Suprapubic skin (tissue), 4 donors: ENCODE measurements at regions not wholly inside any gene's neighbourhood (a gene's known extent, or its start where the extent isn't known, plus 50 kb on each side); places are given as distances from the start of the nearest gene placed in this dataset.

Experiments
- DNase-seq, 2 donors: peaks; one replicate each; pipeline ENCODE4 v3.0.0-alpha.2; 2019; ENCODE audit warnings: low spot score in 2 of 2
- H3K27ac ChIP-seq: fragments of 200-600 bp; sonication (generic); one replicate; pipeline ENCODE4 v1.5.1; 2019
- H3K27me3 ChIP-seq: fragments of 200-600 bp; sonication (generic); one replicate; pipeline ENCODE4 v1.5.1; 2019
- H3K36me3 ChIP-seq: fragments of 200-600 bp; sonication (generic); one replicate; pipeline ENCODE4 v1.5.1; 2019
- H3K4me1 ChIP-seq: fragments of 200-600 bp; sonication (generic); one replicate; pipeline ENCODE4 v1.5.1; 2019
- H3K4me3 ChIP-seq: fragments of 200-600 bp; sonication (generic); one replicate; pipeline ENCODE4 v1.5.1; 2019; ENCODE audit warnings: mild to moderate bottlenecking
- H3K9me3 ChIP-seq: fragments of 200-600 bp; sonication (generic); one replicate; pipeline ENCODE4 v1.5.1; 2019
- EP300 ChIP-seq: sonication (generic); formaldehyde crosslinking; IDR thresholded peaks from one replicate; pipeline ENCODE4 v1.6.1; 2017; ENCODE audit warnings: antibody characterized with exemption
- POLR2A ChIP-seq, 2 donors: fragments of 450-650 bp; IDR thresholded peaks; one replicate each; pipeline ENCODE4 v1.6.1; 2017; ENCODE audit warnings: antibody characterized with exemption in 2 of 2, mild to moderate bottlenecking in 2 of 2, moderate library complexity in 2 of 2
- POLR2AphosphoS5 ChIP-seq, 3 donors: sonication (generic); formaldehyde crosslinking; IDR thresholded peaks; one replicate each; pipeline ENCODE4 v1.6.1; 2017; ENCODE audit warnings: antibody characterized with exemption in 3 of 3
- WGBS: methylation state at CpG from one replicate; pipeline ENCODE4 v1.1.5; 2018; 5-methylcytosine and 5-hydroxymethylcytosine counted together
- TF ChIP-seq, protein P1 (sequence below), 2 donors: fragments of 200-600 bp in 1 of 2; fragments of 450-650 bp in 1 of 2; sonication (generic) in 1 of 2; IDR thresholded peaks; one replicate each; pipeline ENCODE4 v1.5.1; 2016 to 2019; ENCODE audit warnings: antibody characterized with exemption in 2 of 2, mild to moderate bottlenecking in 1 of 2, moderate library complexity in 1 of 2

DNA sequence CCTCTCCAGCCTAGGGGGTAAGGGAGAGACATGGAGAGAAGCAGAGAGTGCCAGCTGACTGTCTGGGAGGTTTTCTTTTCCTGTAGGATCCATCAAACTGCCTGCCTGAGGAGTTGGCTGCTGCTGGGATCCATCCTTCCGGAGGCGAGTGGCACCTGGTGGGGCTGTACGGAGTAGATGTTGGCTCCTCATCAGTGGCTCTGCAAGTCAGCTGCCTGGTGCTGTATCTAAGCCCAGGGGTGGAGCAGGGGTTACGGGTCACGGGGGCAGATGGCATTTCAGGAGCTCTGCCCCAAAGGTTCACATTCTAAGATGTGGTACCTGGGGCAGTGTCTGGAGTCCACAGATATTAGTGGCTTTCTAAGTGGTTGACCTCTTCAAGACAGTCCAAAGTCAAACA lies 128.0 kb downstream of the ACTL8 start:
- Histone ChIP-seq H3K27me3 (peaks cover 60% of the 10 kb centered on the region), H3K36me3 (no peaks in the 10 kb centered on the region), H3K4me1 (no peaks in the 10 kb centered on the region), H3K27ac (no peak overlapping the region), H3K9me3 (no peaks in the 10 kb centered on the region), H3K4me3 (no peak overlapping the region)
- DNase-seq, result peak in 1 of 2 donors; percentile 55
- 63% methylated on average over 4 of the region's 5 CpGs for WGBS
- TF ChIP-seq, protein P1, sequence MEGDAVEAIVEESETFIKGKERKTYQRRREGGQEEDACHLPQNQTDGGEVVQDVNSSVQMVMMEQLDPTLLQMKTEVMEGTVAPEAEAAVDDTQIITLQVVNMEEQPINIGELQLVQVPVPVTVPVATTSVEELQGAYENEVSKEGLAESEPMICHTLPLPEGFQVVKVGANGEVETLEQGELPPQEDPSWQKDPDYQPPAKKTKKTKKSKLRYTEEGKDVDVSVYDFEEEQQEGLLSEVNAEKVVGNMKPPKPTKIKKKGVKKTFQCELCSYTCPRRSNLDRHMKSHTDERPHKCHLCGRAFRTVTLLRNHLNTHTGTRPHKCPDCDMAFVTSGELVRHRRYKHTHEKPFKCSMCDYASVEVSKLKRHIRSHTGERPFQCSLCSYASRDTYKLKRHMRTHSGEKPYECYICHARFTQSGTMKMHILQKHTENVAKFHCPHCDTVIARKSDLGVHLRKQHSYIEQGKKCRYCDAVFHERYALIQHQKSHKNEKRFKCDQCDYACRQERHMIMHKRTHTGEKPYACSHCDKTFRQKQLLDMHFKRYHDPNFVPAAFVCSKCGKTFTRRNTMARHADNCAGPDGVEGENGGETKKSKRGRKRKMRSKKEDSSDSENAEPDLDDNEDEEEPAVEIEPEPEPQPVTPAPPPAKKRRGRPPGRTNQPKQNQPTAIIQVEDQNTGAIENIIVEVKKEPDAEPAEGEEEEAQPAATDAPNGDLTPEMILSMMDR (IDR thresholded peaks at IDR 0.05), result no peak
- TF ChIP-seq POLR2A (IDR thresholded peaks at IDR 0.05) (no peak), POLR2AphosphoS5 (IDR thresholded peaks at IDR 0.05) (no peak), EP300 (no peak)

GRCh38 chr1:17883662-17884395 lies 128.7 kb downstream of the ACTL8 start:
- Histone ChIP-seq H3K27ac (no peak overlapping the region), H3K36me3 (no peaks in the 10 kb centered on the region), H3K4me1 (no peaks in the 10 kb centered on the region), H3K9me3 (no peaks in the 10 kb centered on the region), H3K27me3 (peaks cover 60% of the 10 kb centered on the region), H3K4me3 (no peak overlapping the region)
- WGBS, result 93% methylated on average over 11 of the region's 12 CpGs
- peak in 1 of 2 donors; percentile 63 for DNase-seq
- TF ChIP-seq, protein P1 (IDR thresholded peaks at IDR 0.05), result no peak
- TF ChIP-seq POLR2A (IDR thresholded peaks at IDR 0.05), result no peak
- TF ChIP-seq EP300, result no peak
- no peak for TF ChIP-seq POLR2AphosphoS5 (IDR thresholded peaks at IDR 0.05)

- Histone ChIP-seq H3K36me3 (no peaks in the 10 kb centered on the region), H3K4me1 (no peaks in the 10 kb centered on the region), H3K27me3 (peaks cover 67% of the 10 kb centered on the region), H3K4me3 (no peak overlapping the region), H3K27ac (no peak overlapping the region), H3K9me3 (no peaks in the 10 kb centered on the region)
- WGBS, result 71% methylated on average over 10 of the region's 10 CpGs
- DNase-seq, result peak in 1 of 2 donors; percentile 28
- TF ChIP-seq POLR2AphosphoS5 (IDR thresholded peaks at IDR 0.05) (no peak), EP300 (no peak), POLR2A (IDR thresholded peaks at IDR 0.05) (no peak)
- TF ChIP-seq, protein P1 (IDR thresholded peaks at IDR 0.05), result no peak
Measured at GRCh38 chr1:17885663-17886320, 130.7 kb downstream of the ACTL8 start.

DNA sequence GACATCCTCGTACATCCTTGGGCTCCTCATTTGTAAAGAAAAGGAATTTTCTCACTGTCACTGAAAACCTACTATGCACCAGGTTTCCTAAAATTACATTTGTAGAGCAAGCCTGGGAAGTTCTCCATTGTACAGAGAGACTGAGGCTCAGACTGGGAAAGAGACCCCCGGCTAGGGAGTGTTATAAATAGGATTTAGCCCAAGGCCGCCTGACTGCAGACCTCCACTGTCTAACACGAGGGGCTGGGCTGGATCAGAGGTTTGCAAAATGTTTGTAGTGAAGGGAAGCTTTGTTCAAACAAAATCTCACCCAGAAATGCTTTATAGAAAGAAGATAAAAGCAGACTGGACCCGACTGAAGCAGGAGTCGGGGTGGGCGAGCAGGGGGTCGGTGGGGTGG lies 131.3 kb downstream of the ACTL8 start:
- peak in 1 of 2 donors; percentile 53 for DNase-seq
- 51% methylated on average over 8 of the region's 8 CpGs for WGBS

GRCh38 chr1:17886838-17887441 lies 131.8 kb downstream of the ACTL8 start:
- peak in 1 of 2 donors; percentile 56 for DNase-seq
- H3K9me3 ChIP-seq, result no peaks in the 10 kb centered on the region

More for the DNA sequence above, 131.3 kb downstream of the ACTL8 start:
- Histone ChIP-seq H3K4me1 (no peaks in the 10 kb centered on the region), H3K9me3 (no peaks in the 10 kb centered on the region), H3K4me3 (no peak overlapping the region), H3K27ac (no peak overlapping the region), H3K27me3 (peaks cover 72% of the 10 kb centered on the region), H3K36me3 (no peaks in the 10 kb centered on the region)
- TF ChIP-seq POLR2A (IDR thresholded peaks at IDR 0.05) (no peak), EP300 (no peak)

More at GRCh38 chr1:17886838-17887441, 131.8 kb downstream of the ACTL8 start:
- no peaks in the 10 kb centered on the region for H3K36me3 ChIP-seq
- H3K27me3 ChIP-seq, result peaks cover 72% of the 10 kb centered on the region
- H3K27ac ChIP-seq, result no peak overlapping the region
- WGBS, result 55% methylated on average over 2 of the region's 6 CpGs
- H3K4me1 ChIP-seq, result no peaks in the 10 kb centered on the region
- TF ChIP-seq EP300, result no peak
- TF ChIP-seq POLR2A (IDR thresholded peaks at IDR 0.05), result no peak
- no peak for TF ChIP-seq POLR2AphosphoS5 (IDR thresholded peaks at IDR 0.05)
- no peak overlapping the region for H3K4me3 ChIP-seq
